ENCODE measurements at regions not wholly inside any gene's neighbourhood (a gene's known extent, or its start where the extent isn't known, plus 50 kb on each side); places are given as distances from the start of the nearest gene placed in this dataset.

DNA sequence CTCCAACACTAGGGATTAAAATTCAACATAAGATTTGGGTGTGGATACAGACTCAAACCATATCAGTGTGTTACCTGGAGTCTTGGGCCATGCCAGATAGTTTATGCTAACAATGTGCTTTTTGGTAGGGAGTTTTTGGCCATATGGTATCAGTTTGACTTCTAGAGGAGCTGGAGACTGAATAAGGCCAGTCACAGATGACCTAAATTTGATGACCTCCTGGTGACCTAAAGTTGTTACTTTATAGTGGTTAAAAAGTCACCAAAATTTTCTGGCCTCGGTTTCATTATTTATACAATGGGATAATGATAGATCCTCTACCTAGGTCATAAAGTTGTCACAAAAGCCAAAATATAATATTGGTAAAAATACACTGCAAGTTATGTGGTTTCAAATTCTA lies 877.1 kb downstream of the RAPGEF2 start:
- TF ChIP-seq, protein P1, sequence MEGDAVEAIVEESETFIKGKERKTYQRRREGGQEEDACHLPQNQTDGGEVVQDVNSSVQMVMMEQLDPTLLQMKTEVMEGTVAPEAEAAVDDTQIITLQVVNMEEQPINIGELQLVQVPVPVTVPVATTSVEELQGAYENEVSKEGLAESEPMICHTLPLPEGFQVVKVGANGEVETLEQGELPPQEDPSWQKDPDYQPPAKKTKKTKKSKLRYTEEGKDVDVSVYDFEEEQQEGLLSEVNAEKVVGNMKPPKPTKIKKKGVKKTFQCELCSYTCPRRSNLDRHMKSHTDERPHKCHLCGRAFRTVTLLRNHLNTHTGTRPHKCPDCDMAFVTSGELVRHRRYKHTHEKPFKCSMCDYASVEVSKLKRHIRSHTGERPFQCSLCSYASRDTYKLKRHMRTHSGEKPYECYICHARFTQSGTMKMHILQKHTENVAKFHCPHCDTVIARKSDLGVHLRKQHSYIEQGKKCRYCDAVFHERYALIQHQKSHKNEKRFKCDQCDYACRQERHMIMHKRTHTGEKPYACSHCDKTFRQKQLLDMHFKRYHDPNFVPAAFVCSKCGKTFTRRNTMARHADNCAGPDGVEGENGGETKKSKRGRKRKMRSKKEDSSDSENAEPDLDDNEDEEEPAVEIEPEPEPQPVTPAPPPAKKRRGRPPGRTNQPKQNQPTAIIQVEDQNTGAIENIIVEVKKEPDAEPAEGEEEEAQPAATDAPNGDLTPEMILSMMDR (IDR thresholded peaks at IDR 0.05) = no peak

DNA sequence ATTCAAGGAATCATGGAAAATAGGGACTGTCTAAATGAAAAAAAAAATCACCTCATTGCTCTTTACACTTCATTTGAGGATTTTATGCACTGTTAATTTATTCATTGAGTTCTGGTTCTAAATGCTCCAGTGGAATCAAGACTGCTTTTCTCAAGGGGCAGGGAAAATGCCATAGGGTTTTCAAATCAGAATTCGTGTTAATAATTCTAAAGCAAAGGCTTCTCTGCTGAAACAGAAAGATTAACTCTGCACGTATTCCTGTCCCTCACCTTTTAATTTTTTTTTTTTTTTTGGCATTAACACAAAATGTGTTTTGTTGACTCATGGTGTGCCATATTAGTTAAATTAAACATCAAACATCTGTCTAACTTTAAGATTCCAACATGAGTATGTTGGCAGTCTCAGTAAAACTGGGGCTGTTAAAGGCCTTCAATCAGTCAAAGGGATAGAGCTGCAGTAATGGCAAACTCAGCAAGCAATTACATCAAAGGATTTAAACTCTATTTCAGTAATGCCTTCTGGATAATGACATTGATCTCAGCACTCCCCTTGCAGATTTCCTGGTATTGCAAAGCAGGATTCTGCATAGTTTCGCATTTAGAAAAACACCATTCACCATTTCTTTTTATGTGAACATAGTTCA lies 878.1 kb downstream of the RAPGEF2 start:
- TF ChIP-seq, protein P1 (IDR thresholded peaks at IDR 0.05) = no peak

DNA sequence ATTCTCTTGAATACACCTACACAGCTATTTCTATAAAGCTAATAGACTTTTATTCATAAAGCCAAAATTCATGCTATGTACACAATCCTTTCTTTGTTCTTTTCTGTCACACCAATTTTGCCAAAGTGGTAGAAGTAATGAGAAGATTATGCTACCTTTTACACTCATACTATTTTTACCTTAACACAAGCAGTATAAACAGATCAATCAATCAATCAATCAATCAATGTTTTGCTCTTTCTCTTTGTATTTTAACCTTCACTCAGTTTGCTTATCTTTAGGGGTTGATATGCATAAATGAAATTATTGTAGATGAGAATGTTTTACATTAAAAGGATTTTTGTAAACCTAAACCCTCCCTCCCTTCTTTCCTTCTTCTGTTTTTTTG lies 878.6 kb downstream of the RAPGEF2 start:
- TF ChIP-seq, protein P1 (IDR thresholded peaks at IDR 0.05) = no peak

DNA sequence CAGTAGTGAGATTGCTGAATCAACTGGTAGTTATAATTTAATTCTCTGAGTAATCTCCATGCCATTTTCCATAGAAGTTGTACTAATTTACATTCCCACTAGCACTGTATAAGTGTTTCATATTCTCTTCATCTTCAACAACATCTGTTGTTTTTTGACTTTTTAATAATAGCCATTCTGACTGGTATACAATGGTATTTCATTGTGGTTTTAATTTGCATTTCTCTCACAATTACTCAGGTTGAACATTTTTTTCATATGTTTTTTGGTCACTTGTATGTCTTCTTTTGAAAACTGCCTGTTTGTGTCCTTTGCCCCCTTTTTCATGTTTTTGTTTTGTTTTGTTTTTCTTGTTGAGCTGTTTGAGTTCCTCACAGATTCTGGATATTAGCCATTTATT lies 880.2 kb downstream of the RAPGEF2 start:
- TF ChIP-seq, protein P1 (IDR thresholded peaks at IDR 0.05) = no peak

DNA sequence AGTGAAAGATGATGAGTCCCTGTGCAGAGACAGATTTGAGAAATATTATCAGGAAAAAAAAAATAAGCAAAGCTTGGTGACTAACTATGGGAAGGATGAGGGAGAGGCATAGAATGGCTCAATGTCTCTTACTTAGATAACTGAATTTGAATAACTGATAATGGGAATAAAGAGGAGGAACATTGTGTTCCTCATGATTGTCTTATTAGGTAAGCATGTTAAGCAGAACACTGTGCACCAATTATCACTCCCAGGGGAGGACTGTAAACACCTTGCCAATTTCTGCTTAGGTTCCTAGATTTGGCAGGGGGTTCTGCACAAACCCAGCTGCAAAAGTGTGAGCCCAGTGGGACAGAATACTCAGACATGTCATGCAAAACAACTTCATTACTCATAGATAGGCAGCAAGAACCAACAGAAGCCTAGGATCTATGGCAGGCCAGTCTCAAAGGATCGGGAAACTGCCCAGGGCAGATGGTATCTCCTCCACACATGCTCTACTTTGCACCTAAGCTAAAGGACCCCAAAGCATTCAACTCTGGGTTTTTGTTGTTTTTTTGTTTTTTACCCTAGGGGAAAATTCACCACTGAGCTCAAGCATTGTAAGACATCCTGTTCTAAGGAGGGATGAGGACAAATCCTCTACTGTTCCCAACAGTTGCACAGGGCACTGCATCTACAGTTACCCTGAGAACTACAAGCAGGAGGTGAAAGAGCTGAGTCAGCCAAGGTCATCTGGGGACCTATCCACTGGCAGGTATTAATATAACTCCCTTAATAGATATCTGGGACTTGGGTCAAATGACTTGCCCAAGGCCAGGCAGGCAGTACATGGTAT lies 907.0 kb downstream of the RAPGEF2 start:
- TF ChIP-seq, protein P1 (IDR thresholded peaks at IDR 0.05) = no peak

DNA sequence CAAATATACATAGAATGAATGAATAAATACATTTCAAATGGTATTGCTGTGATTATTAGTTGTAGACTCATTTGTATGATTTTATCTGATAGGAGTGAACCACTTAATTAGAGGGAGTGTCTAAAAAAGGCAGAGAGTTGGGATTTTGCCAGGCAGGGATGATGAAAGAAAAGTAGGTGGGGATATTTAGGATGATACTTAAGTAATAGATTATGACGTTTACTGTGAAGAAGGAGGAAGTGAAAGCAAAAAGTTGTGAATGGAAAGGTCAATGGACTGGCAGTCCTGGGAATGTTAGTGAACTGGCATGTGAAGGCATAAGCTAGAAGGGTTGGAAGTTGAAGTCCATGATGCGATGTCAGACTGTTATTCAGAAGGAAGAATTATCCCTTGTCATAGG lies 917.1 kb downstream of the RAPGEF2 start:
- TF ChIP-seq, protein P1 (IDR thresholded peaks at IDR 0.05) = no peak

DNA sequence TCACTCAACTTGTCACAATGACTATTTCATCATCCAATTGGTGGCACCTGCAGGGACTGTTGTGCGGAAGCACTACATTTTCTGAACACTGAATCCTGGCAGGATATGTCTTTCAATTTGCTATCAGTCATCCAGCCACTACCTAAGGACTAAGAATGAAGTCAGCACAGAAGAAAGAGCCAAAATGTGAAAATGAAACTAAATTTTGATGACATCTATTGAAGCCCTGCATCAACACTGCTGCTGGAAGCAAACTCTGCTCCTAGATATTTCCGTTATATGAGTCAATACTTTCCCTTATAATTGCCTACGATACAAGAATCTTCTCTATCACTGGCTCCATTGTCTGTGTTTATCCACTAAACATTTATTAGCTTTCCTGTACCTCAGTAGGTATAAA lies 917.9 kb downstream of the RAPGEF2 start:
- TF ChIP-seq, protein P1 (IDR thresholded peaks at IDR 0.05) = no peak
